HEK293 (cell line): ENCODE measurements at regions not wholly inside any gene's neighbourhood (a gene's known extent, or its start where the extent isn't known, plus 50 kb on each side); places are given as distances from the start of the nearest gene placed in this dataset.

Experiments used
- CTCF ChIA-PET: fragments of 350-600 bp; formaldehyde crosslinking; extraction: SDS; loops from one replicate; lab custom pipeline; 2021; ENCODE audit warnings: antibody characterized with exemption; lab: Yijun Ruan, JAX
- POLR2A ChIA-PET: fragments of 300-600 bp; formaldehyde crosslinking; extraction: SDS; loops from one replicate; lab custom pipeline; 2020; ENCODE audit warnings: antibody characterized with exemption, inconsistent platforms; lab: Yijun Ruan, JAX
- H3K27ac ChIP-seq: fragments of 200-500 bp; sonication (Bioruptor generic); 2 replicates; pipeline ENCODE4 v1.5.1; 2014; ENCODE audit warnings: low read depth, low read length, control low read depth, inconsistent platforms; ENCODE audit errors: extremely low read depth
- H3K36me3 ChIP-seq, 2 experiments: fragments of 200-500 bp in 1 of 2; sonication (Bioruptor generic) in 1 of 2; 1 replicate in 1 of 2; 2 replicates in 1 of 2; pipeline ENCODE4 v1.5.1; 2014 to 2017; ENCODE audit warnings: inconsistent platforms in 2 of 2, low read length in 2 of 2; ENCODE audit not compliant: control insufficient read depth in 2 of 2, insufficient read depth in 1 of 2
- H3K4me1 ChIP-seq: fragments of 200-500 bp; sonication (Bioruptor generic); 2 replicates; pipeline ENCODE4 v1.5.1; 2014; ENCODE audit warnings: mild to moderate bottlenecking, low read length, inconsistent platforms; ENCODE audit not compliant: control insufficient read depth, insufficient read depth
- H3K4me3 ChIP-seq: 2 replicates; pipeline ENCODE4 v1.5.1; 2011; ENCODE audit warnings: low read depth, mild to moderate bottlenecking, control low read depth, low read length, moderate library complexity
- H3K9me3 ChIP-seq: fragments of 200-500 bp; sonication (Bioruptor generic); 2 replicates; pipeline ENCODE4 v1.5.1; 2014; ENCODE audit warnings: low read depth, low read length, inconsistent platforms; ENCODE audit not compliant: control insufficient read depth, insufficient read depth
- KLF8 ChIP-seq: fragments of 450-650 bp; formaldehyde crosslinking; IDR thresholded peaks from 2 replicates; pipeline ENCODE4 v1.5.1; 2016; ENCODE audit warnings: missing biosample characterization, missing genetic modification characterization
- OSR2 ChIP-seq: fragments of 450-650 bp; formaldehyde crosslinking; IDR thresholded peaks from 2 replicates; pipeline ENCODE4 v1.5.1; 2016; ENCODE audit warnings: missing biosample characterization, missing genetic modification characterization
- PRDM1 ChIP-seq: fragments of 450-650 bp; formaldehyde crosslinking; IDR thresholded peaks from 2 replicates; pipeline ENCODE4; 2016; ENCODE audit warnings: missing biosample characterization, missing genetic modification characterization
- WT1 ChIP-seq: fragments of 450-650 bp; formaldehyde crosslinking; IDR thresholded peaks from 2 replicates; pipeline ENCODE4 v1.5.1; 2016; ENCODE audit warnings: missing biosample characterization, missing genetic modification characterization
- ZNF157 ChIP-seq: fragments of 450-650 bp; formaldehyde crosslinking; IDR thresholded peaks from 2 replicates; pipeline ENCODE4 v1.5.1; 2016; ENCODE audit warnings: missing biosample characterization, missing genetic modification characterization
- ZNF169 ChIP-seq: fragments of 450-650 bp; formaldehyde crosslinking; IDR thresholded peaks from 2 replicates; pipeline ENCODE4 v1.5.1; 2016; ENCODE audit warnings: missing biosample characterization, missing genetic modification characterization
- ZNF175 ChIP-seq: fragments of 450-650 bp; formaldehyde crosslinking; IDR thresholded peaks from 2 replicates; pipeline ENCODE4 v1.5.1; 2016; ENCODE audit warnings: missing biosample characterization, missing genetic modification characterization
- ZNF19 ChIP-seq: fragments of 450-650 bp; formaldehyde crosslinking; IDR thresholded peaks from 2 replicates; pipeline ENCODE4; 2016; ENCODE audit warnings: missing biosample characterization, missing genetic modification characterization, low read depth
- ZNF239 ChIP-seq: fragments of 450-650 bp; formaldehyde crosslinking; IDR thresholded peaks from 2 replicates; pipeline ENCODE4 v1.5.1; 2016; ENCODE audit warnings: missing biosample characterization, missing genetic modification characterization
- ZNF311 ChIP-seq: fragments of 450-650 bp; formaldehyde crosslinking; IDR thresholded peaks from 2 replicates; pipeline ENCODE4 v1.5.1; 2017; ENCODE audit warnings: missing biosample characterization, missing genetic modification characterization, borderline replicate concordance
- ZNF324 ChIP-seq: fragments of 450-650 bp; formaldehyde crosslinking; IDR thresholded peaks from 2 replicates; pipeline ENCODE4 v1.5.1; 2016; ENCODE audit warnings: missing biosample characterization, missing genetic modification characterization
- ZNF391 ChIP-seq: fragments of 450-650 bp; formaldehyde crosslinking; IDR thresholded peaks from 2 replicates; pipeline ENCODE4 v1.5.1; 2016; ENCODE audit warnings: low read depth, missing biosample characterization, missing genetic modification characterization, borderline replicate concordance
- ZNF521 ChIP-seq: fragments of 450-650 bp; formaldehyde crosslinking; IDR thresholded peaks from 2 replicates; pipeline ENCODE4 v1.5.1; 2017; ENCODE audit warnings: missing biosample characterization, mild to moderate bottlenecking, missing genetic modification characterization
- ZNF529 ChIP-seq: fragments of 450-650 bp; formaldehyde crosslinking; IDR thresholded peaks from 2 replicates; pipeline ENCODE4 v1.5.1; 2017; ENCODE audit warnings: missing genetic modification characterization, missing biosample characterization; ENCODE audit not compliant: insufficient replicate concordance
- ZNF555 ChIP-seq: fragments of 450-650 bp; formaldehyde crosslinking; conservative IDR thresholded peaks from 2 replicates; pipeline ENCODE4 v1.5.1; 2017; ENCODE audit warnings: missing biosample characterization, mild to moderate bottlenecking, missing genetic modification characterization, inconsistent platforms
- ZNF624 ChIP-seq: fragments of 450-650 bp; formaldehyde crosslinking; IDR thresholded peaks from 2 replicates; pipeline ENCODE4 v1.5.1; 2017; ENCODE audit warnings: missing biosample characterization, missing genetic modification characterization
- ZNF626 ChIP-seq: fragments of 450-650 bp; sonication (Bioruptor Pico); formaldehyde crosslinking; IDR thresholded peaks from 2 replicates; pipeline ENCODE4 v1.5.1; 2018; ENCODE audit warnings: missing biosample characterization, missing genetic modification characterization, inconsistent platforms
- ZNF830 ChIP-seq: fragments of 450-650 bp; IDR thresholded peaks from 2 replicates; pipeline ENCODE4 v1.5.0; 2018; ENCODE audit warnings: missing biosample characterization, missing genetic modification characterization, low read depth, mild to moderate bottlenecking, moderate library complexity
- TF ChIP-seq, protein P1 (sequence below): fragments of 450-650 bp; formaldehyde crosslinking; IDR thresholded peaks from 2 replicates; pipeline ENCODE4 v1.5.1; 2016; ENCODE audit warnings: missing biosample characterization, missing genetic modification characterization
- TF ChIP-seq, protein P2 (sequence below): fragments of 450-650 bp; formaldehyde crosslinking; IDR thresholded peaks from 2 replicates; pipeline ENCODE4 v1.5.0; 2017; ENCODE audit warnings: missing biosample characterization, missing genetic modification characterization, borderline replicate concordance
- TF ChIP-seq, protein P3 (sequence below): fragments of 450-650 bp; formaldehyde crosslinking; IDR thresholded peaks from 2 replicates; pipeline ENCODE4 v1.5.1; 2016; ENCODE audit warnings: missing biosample characterization, missing genetic modification characterization
- TF ChIP-seq, protein P4 (sequence below): fragments of 450-650 bp; formaldehyde crosslinking; IDR thresholded peaks from 2 replicates; pipeline ENCODE4; 2016; ENCODE audit warnings: missing biosample characterization, missing genetic modification characterization

DNA sequence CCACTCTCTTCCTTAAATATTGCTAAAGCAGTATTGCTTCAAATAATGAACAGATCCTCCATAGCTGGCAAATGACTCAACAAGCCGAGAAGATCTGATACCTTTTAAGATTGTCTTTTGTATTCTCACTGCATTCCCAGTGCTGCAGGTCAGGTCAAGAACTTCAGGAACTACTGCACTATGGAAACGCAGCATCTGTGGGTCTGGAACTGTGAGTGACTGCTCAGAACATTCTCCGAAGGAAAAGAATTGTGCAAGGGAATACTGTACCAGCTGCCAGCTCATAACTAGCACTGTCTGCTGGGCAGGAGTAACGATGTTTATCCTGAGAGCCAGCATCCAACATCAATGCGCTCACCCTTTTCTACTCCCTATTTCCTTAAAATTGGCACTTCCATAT is 348.0 kb upstream of the SOX5 start (continued):
- TF ChIP-seq ZNF169 (tag by site-specific recombination) = no peak

DNA sequence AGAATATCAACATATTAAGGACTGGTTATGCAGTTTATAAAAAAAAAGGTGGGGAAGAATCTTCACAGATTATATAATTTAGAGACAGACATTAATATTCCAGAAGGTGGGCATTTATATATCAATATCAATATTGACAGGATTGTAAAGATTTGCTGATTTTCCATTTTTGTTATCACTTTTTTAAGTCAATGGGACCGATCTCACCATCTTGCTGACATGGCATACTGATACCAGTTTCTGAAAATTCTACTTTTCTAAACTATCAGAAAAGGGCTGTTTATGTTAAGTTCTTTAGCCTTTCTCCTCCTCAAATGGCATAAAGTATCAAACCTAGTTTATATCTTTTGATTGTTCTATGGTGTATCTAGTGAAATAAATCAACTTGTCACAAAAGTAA is 344.1 kb upstream of the SOX5 start:
- TF ChIP-seq ZNF239 (no peak), ZNF324 (no peak), ZNF157 (tag by site-specific recombination) (no peak), ZNF19 (no peak), ZNF830 (no peak), ZNF311 (no peak), KLF8 (tag by site-specific recombination) (no peak), PRDM1 (tag by site-specific recombination) (no peak), ZNF175 (tag by site-specific recombination) (no peak), ZNF529 (tag by site-specific recombination) (no peak), WT1 (no peak), ZNF521 (no peak), ZNF626 (tag by site-specific recombination) (no peak), ZNF624 (no peak), ZNF391 (tag by site-specific recombination) (no peak)
- TF ChIP-seq, protein P1, sequence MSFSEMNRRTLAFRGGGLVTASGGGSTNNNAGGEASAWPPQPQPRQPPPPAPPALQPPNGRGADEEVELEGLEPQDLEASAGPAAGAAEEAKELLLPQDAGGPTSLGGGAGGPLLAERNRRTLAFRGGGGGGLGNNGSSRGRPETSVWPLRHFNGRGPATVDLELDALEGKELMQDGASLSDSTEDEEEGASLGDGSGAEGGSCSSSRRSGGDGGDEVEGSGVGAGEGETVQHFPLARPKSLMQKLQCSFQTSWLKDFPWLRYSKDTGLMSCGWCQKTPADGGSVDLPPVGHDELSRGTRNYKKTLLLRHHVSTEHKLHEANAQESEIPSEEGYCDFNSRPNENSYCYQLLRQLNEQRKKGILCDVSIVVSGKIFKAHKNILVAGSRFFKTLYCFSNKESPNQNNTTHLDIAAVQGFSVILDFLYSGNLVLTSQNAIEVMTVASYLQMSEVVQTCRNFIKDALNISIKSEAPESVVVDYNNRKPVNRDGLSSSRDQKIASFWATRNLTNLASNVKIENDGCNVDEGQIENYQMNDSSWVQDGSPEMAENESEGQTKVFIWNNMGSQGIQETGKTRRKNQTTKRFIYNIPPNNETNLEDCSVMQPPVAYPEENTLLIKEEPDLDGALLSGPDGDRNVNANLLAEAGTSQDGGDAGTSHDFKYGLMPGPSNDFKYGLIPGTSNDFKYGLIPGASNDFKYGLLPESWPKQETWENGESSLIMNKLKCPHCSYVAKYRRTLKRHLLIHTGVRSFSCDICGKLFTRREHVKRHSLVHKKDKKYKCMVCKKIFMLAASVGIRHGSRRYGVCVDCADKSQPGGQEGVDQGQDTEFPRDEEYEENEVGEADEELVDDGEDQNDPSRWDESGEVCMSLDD = no peak
- TF ChIP-seq, protein P2, sequence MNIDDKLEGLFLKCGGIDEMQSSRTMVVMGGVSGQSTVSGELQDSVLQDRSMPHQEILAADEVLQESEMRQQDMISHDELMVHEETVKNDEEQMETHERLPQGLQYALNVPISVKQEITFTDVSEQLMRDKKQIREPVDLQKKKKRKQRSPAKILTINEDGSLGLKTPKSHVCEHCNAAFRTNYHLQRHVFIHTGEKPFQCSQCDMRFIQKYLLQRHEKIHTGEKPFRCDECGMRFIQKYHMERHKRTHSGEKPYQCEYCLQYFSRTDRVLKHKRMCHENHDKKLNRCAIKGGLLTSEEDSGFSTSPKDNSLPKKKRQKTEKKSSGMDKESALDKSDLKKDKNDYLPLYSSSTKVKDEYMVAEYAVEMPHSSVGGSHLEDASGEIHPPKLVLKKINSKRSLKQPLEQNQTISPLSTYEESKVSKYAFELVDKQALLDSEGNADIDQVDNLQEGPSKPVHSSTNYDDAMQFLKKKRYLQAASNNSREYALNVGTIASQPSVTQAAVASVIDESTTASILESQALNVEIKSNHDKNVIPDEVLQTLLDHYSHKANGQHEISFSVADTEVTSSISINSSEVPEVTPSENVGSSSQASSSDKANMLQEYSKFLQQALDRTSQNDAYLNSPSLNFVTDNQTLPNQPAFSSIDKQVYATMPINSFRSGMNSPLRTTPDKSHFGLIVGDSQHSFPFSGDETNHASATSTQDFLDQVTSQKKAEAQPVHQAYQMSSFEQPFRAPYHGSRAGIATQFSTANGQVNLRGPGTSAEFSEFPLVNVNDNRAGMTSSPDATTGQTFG (tag by site-specific recombination) = no peak
- TF ChIP-seq, protein P3, sequence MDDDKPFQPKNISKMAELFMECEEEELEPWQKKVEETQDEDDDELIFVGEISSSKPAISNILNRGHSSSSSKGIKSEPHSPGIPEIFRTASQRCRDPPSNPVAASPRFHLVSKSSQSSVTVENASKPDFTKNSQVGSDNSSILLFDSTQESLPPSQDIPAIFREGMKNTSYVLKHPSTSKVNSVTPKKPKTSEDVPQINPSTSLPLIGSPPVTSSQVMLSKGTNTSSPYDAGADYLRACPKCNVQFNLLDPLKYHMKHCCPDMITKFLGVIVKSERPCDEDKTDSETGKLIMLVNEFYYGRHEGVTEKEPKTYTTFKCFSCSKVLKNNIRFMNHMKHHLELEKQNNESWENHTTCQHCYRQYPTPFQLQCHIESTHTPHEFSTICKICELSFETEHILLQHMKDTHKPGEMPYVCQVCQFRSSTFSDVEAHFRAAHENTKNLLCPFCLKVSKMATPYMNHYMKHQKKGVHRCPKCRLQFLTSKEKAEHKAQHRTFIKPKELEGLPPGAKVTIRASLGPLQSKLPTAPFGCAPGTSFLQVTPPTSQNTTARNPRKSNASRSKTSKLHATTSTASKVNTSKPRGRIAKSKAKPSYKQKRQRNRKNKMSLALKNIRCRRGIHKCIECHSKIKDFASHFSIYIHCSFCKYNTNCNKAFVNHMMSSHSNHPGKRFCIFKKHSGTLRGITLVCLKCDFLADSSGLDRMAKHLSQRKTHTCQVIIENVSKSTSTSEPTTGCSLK = no peak
- ChIA-PET POLR2A (no interaction called here), CTCF (interaction anchor here (0.7 kb wide), 1 partner anchor 25 kb away, joined by 3 read pairs; no protein-coding TSS in a partner anchor)
- Histone ChIP-seq H3K4me3 (no peak overlapping the region), H3K36me3 (no peaks in the 10 kb centered on the region), H3K9me3 (no peaks in the 10 kb centered on the region), H3K27ac (no peak overlapping the region), H3K4me1 (no peaks in the 10 kb centered on the region)

DNA sequence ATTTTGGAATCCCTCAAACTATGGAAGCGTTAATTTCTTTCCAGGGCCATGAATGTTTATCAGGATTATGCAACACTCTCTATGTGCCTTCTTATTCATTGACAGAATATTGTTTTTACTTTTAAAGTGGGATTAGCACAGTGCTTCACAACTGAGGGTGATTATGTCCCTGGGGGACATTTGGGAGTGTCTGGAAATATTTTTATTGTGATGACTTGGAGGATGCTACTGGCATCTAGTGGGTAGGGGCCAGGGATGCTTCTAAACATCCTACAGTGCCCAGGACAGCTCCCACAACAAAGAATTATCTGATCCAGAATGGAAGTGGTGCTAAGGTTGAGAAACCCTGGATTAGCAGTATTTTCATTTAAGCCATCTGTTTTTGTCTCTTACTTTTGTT is 338.5 kb upstream of the SOX5 start:
- H3K4me3 ChIP-seq = no peak overlapping the region
- H3K9me3 ChIP-seq = no peaks in the 10 kb centered on the region
- ChIA-PET CTCF (interaction anchor here (0.7 kb wide), 1 partner anchor 274 kb away, joined by 3 read pairs; no protein-coding TSS in a partner anchor), POLR2A (no interaction called here)
- no peaks in the 10 kb centered on the region for H3K4me1 ChIP-seq
- H3K36me3 ChIP-seq = no peaks in the 10 kb centered on the region
- TF ChIP-seq OSR2 (tag by site-specific recombination) (no peak), ZNF555 (tag by site-specific recombination) (no peak), PRDM1 (tag by site-specific recombination) (no peak)
- TF ChIP-seq, protein P4, sequence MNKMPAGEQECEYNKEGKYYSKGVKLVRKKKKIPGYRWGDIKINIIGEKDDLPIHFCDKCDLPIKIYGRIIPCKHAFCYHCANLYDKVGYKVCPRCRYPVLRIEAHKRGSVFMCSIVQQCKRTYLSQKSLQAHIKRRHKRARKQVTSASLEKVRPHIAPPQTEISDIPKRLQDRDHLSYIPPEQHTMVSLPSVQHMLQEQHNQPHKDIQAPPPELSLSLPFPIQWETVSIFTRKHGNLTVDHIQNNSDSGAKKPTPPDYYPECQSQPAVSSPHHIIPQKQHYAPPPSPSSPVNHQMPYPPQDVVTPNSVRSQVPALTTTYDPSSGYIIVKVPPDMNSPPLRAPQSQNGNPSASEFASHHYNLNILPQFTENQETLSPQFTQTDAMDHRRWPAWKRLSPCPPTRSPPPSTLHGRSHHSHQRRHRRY (tag by site-specific recombination) = no peak
- no peak overlapping the region for H3K27ac ChIP-seq
